ENCODE measurements at regions not wholly inside any gene's neighbourhood (a gene's known extent, or its start where the extent isn't known, plus 50 kb on each side); places are given as distances from the start of the nearest gene placed in this dataset.

DNA sequence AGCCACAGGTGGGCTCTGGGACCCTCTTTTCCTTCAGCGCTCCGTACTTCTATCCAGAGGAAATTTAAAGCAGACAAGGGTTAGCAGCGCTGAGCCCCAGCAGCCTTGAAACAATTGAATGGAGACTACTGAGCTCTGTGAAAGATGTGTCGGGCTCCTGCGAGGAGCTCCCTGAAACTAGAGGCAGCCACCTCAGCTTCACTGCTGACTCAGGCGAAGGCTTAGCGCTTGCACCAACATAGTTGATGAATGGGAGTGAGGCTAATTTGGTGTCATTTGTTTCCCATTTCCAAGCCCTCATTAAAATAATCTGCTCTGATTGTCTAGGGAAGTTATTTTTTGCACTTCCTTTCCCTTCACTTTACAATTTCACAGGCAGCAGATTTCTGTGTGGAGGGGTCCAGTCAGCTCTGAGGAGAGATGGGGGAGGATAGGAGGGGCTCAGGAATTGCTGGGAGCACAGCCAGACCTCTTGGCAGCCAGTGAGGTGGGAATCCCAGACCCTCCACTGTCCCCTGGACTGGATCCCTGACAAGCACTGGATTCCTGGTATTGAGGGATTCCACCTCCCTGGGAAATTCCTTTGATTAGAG, 398.9 kb upstream of the PLXNA2 start:
- peak; percentile 48 for DNase-seq
- no peaks in the 10 kb centered on the region for H3K36me3 Mint-ChIP-seq (ENCODE audit: low read depth)
- H3K27me3 ChIP-seq (ENCODE audit: control insufficient read depth, insufficient read depth, low read length, poor library complexity, severe bottlenecking) = no peaks in the 10 kb centered on the region

DNA sequence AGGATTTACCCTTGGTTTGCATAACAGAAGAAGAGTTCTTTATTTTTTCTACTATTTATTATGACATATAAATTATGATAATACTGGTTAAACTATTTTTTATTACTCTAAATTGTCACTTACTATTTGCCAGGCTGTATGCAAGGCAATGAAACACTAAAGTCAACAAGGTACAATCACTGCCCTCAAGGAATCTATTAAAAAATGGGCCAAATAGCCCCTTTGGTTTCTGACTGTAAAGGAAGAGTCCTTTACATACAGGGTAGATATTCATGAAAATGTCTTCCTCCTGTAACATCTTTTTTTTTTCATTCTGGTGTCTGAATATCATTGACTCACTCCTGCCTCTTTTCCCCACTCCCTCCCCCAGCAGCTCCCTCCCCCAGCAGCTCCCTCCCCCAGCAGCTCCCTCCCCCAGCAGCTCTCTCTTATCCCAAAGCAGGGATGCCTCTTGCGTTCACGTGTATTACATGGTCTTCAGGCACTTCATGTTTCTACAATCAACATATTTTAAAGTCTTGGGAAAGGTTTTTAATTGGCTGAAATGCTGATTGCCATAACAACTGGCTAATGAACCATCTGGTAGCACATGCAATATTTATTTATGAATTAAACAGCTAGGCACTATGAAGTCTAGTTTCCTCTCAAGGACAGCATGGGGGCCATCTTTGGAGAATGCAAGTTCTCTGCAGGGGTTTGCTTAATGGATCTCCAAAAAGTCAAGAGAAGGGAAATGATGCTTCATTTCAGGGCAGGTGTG, 400.4 kb upstream of the PLXNA2 start:
- H3K36me3 Mint-ChIP-seq (ENCODE audit: low read depth) = no peaks in the 10 kb centered on the region

More for the DNA sequence above, 398.9 kb upstream of the PLXNA2 start:
- peaks cover 9% of the 10 kb centered on the region for H3K9me3 ChIP-seq (ENCODE audit: control insufficient read depth, low read length)
- no peak overlapping the region for H3K4me3 Mint-ChIP-seq
- 94 to 98% methylated on average over 6 to 7 of the region's 7 CpGs for WGBS, 2 experiments (ENCODE audit: insufficient coverage in 1 of 2, insufficient read length in 1 of 2)
- no peaks in the 10 kb centered on the region for H3K4me1 ChIP-seq (ENCODE audit: control insufficient read depth, insufficient read depth, low read length)
- H3K27ac ChIP-seq (ENCODE audit: low read depth, low read length) = no peak overlapping the region
- no peak overlapping the region for H3K27ac Mint-ChIP-seq
- peaks cover 19% of the 10 kb centered on the region for H3K4me1 Mint-ChIP-seq
- H3K27me3 Mint-ChIP-seq (ENCODE audit: insufficient read depth) = no peaks in the 10 kb centered on the region
- H3K9ac ChIP-seq (ENCODE audit: extremely low read depth, low read length, poor library complexity, severe bottlenecking) = no peak overlapping the region
- no peaks in the 10 kb centered on the region for H3K9me3 Mint-ChIP-seq
- no peak overlapping the region for H3K4me3 ChIP-seq (ENCODE audit: low read length)
- H3K36me3 ChIP-seq (ENCODE audit: control insufficient read depth, insufficient read depth, low read length) = no peaks in the 10 kb centered on the region
- TF ChIP-seq, protein P1, sequence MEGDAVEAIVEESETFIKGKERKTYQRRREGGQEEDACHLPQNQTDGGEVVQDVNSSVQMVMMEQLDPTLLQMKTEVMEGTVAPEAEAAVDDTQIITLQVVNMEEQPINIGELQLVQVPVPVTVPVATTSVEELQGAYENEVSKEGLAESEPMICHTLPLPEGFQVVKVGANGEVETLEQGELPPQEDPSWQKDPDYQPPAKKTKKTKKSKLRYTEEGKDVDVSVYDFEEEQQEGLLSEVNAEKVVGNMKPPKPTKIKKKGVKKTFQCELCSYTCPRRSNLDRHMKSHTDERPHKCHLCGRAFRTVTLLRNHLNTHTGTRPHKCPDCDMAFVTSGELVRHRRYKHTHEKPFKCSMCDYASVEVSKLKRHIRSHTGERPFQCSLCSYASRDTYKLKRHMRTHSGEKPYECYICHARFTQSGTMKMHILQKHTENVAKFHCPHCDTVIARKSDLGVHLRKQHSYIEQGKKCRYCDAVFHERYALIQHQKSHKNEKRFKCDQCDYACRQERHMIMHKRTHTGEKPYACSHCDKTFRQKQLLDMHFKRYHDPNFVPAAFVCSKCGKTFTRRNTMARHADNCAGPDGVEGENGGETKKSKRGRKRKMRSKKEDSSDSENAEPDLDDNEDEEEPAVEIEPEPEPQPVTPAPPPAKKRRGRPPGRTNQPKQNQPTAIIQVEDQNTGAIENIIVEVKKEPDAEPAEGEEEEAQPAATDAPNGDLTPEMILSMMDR (conservative IDR thresholded peaks at IDR 0.05) = no peak

DNA sequence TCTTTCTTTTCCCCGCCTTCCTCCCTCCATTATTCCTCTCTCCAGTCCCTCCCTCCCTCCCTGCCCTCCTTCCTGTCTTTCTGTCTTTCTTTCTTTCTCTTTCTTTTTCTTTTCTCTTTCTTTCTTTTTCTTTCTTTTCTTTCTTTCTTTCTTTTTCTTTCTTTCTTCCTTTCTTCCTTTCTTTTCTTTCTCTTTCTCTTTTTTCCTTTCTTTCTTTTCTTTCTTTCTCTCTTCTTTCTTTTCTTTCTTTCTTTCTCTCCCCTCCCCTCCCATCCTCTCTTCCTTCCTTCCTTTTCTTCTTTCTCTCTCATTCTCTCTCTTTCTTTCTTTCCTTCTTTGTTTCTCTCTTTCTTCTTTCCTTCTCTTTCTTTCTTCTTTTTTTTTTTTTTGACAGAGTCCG, 402.2 kb upstream of the PLXNA2 start:
- H3K27me3 ChIP-seq (ENCODE audit: control insufficient read depth, insufficient read depth, low read length, poor library complexity, severe bottlenecking) = no peaks in the 10 kb centered on the region
- no peaks in the 10 kb centered on the region for H3K36me3 Mint-ChIP-seq (ENCODE audit: low read depth)
- H3K4me1 ChIP-seq (ENCODE audit: control insufficient read depth, insufficient read depth, low read length) = no peaks in the 10 kb centered on the region
- DNase-seq = no peak
- H3K9me3 ChIP-seq (ENCODE audit: control insufficient read depth, low read length) = peaks cover 1% of the 10 kb centered on the region
- TF ChIP-seq, protein P1 (conservative IDR thresholded peaks at IDR 0.05) = no peak
- H3K36me3 ChIP-seq (ENCODE audit: control insufficient read depth, insufficient read depth, low read length) = no peaks in the 10 kb centered on the region
- H3K4me1 Mint-ChIP-seq = peaks cover 5% of the 10 kb centered on the region
- H3K27ac Mint-ChIP-seq = no peak overlapping the region
- 96 to 98% methylated on average over 2 of the region's 2 CpGs for WGBS, 2 experiments (ENCODE audit: insufficient coverage in 1 of 2, insufficient read length in 1 of 2)
- no peak overlapping the region for H3K9ac ChIP-seq (ENCODE audit: extremely low read depth, low read length, poor library complexity, severe bottlenecking)
- no peak overlapping the region for H3K4me3 Mint-ChIP-seq
- H3K9me3 Mint-ChIP-seq = no peaks in the 10 kb centered on the region
- no peak overlapping the region for H3K27ac ChIP-seq (ENCODE audit: low read depth, low read length)
- no peaks in the 10 kb centered on the region for H3K27me3 Mint-ChIP-seq (ENCODE audit: insufficient read depth)
- H3K4me3 ChIP-seq (ENCODE audit: low read length) = no peak overlapping the region

More for the DNA sequence above, 400.4 kb upstream of the PLXNA2 start:
- Mint-ChIP-seq H3K9me3 (no peaks in the 10 kb centered on the region), H3K27me3 (ENCODE audit: insufficient read depth) (no peaks in the 10 kb centered on the region), H3K4me1 (peaks cover 16% of the 10 kb centered on the region), H3K4me3 (no peak overlapping the region), H3K27ac (no peak overlapping the region)
- no peaks in the 10 kb centered on the region for H3K4me1 ChIP-seq (ENCODE audit: control insufficient read depth, insufficient read depth, low read length)
- no peak overlapping the region for H3K9ac ChIP-seq (ENCODE audit: extremely low read depth, low read length, poor library complexity, severe bottlenecking)
- no peaks in the 10 kb centered on the region for H3K27me3 ChIP-seq (ENCODE audit: control insufficient read depth, insufficient read depth, low read length, poor library complexity, severe bottlenecking)
- TF ChIP-seq, protein P1 (conservative IDR thresholded peaks at IDR 0.05) = no peak
- H3K9me3 ChIP-seq (ENCODE audit: control insufficient read depth, low read length) = peaks cover 9% of the 10 kb centered on the region
- no peak overlapping the region for H3K4me3 ChIP-seq (ENCODE audit: low read length)
- H3K36me3 ChIP-seq (ENCODE audit: control insufficient read depth, insufficient read depth, low read length) = no peaks in the 10 kb centered on the region
- 39% methylated on average over 2 of the region's 2 CpGs; no CpG with 5 or more reads in 1 of the 2 experiments for WGBS, 2 experiments (ENCODE audit: insufficient coverage in 1 of 2, insufficient read length in 1 of 2)
- no peak overlapping the region for H3K27ac ChIP-seq (ENCODE audit: low read depth, low read length)
- DNase-seq = no peak

Data from endodermal cell (in vitro differentiated cells).